Fibroblast of peridontal ligament (primary cell): ENCODE measurements at regions not wholly inside any gene's neighbourhood (a gene's known extent, or its start where the extent isn't known, plus 50 kb on each side); places are given as distances from the start of the nearest gene placed in this dataset.
"Not testable (repeated sequence)": the region's sequence is repeated elsewhere in the genome, so short reads cannot be mapped to it uniquely, and the experiment has no call there.

ENCODE experiments used
- DNase-seq: peaks from one replicate; pipeline ENCODE4 v3.0.0-alpha.2; 2010; ENCODE audit errors: extremely low read depth

DNA sequence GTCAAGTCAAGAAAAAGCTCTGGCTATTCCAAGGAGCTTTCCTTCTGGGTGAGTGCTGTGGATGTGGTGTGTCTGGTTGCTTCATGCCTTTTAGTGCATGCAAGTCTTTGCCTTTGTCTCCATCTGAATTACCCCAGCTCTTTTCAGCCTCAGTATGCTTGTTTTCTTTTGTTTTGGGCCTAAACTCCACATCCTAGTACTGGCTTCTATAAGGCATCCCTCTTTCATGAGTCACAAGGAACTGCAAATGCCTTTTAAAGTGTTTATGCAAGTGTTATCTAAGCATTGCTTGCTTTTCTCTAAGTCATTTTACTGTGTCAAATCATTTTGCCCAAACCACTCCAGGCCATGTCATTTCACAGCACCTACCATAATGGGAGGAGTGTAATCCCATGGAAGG is 132.1 kb downstream of the PLCE1 start:
- peak; percentile 90 for DNase-seq

DNA sequence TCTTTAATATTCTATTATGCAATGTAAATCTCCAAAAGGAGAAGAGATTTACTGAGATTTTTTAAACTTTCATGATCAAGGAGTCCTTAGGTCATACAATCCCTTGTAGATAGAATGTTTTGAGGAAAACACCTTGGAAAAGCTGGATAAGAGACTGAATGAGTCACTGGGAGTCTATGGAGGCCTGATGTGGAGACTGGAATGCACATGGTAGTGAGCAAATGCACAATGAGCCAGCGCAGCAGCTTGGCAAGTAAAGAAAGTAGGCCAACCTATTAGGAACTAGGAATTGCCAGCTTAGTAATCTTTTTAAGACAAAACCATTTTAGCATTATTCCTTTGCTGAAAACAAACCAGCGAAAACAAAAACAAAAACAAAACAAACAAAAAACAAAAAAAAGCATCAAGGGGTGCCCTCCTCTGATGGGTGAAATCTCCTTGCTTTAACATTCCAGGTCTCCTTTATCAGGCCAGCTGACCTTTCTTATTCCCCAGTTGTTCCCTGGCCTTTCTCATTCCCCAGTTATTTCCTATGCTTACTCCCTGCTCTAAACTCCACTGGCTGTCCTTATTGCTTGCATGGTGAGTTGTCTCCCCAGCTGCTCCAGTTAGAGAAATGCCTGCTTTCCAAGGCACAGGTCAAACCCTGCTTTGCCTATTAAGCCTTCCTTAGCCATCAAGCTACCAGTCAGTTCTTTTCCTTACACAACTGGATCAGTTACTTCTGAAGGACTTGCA is 135.8 kb downstream of the PLCE1 start:
- peak; percentile 89 for DNase-seq

DNA sequence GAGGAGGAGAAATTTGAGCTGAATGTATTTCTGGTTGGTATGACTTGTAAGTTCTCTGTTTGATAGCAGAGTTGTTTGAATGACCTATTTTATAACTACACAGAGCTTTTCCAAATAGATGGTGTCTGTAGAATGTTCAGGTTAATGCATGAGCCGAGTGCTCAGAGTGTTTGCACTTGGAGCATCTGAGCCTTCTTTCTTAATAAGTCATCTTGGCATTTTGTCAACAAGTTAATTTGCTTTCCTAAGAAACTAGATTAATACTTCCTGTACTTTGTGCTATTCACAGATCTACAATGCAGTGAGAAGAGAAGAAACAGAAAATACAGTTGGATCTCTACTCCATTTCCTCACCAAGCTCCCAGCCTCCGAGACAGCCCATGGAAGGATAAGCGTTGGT is 138.2 kb downstream of the PLCE1 start:
- DNase-seq, result peak; percentile 62

DNA sequence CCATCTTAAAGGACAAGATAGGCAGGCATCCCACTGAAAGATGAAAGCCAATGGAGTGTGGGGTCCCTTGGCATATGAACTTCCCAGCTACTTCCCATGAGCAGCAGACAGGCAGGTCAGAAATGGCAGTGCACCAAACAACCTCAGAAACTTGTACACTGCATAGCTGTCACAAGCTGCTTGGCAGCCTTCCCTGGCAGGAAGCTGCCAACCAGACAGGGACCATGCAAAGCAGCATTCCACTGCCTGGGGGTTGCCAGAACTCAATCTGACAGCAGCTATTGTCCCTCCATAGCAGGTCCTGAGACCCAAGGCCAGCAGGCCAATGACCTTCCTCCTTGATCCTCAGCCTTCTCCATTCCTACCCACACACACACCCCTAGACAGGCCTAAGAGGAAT is 139.5 kb downstream of the PLCE1 start:
- no peak for DNase-seq

DNA sequence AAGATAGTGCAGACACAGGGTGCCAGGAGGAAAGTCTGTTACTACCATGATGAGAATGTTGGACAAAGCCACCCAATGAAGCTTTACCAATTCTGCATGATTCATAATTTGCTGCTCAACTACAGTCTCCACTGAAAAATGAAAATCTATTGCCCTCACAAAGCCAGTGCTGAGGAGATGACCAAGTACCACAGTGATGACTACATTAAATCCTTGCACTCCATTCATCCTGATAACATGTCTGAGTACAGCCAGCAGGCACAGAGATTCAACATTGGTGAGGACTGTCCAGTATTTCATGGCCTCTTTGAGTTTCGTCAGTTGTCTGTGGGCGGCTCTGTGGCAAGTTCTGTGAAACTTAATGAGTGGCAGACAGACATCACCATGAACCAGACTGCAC is 144.0 kb downstream of the PLCE1 start:
- peak; percentile 16 for DNase-seq

DNA sequence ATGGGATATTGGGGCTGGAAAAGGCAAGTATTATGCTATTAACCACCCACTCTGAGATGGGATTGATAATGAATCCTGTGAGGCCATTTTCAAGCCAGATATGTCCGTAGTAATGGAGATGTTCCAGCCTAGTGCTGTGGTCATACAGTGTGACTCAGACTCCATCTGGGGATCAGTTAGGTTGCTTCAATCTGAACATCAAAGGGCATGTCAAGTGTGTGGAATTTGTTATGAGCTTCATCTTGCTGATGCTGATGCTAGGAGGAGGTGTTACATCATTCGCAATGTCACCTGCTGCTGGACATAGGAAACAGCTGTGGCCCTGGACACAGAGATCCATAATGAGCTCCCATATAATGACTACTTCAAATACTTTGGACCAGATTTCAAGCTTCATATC is 144.7 kb downstream of the PLCE1 start:
- peak; percentile 40 for DNase-seq

DNA sequence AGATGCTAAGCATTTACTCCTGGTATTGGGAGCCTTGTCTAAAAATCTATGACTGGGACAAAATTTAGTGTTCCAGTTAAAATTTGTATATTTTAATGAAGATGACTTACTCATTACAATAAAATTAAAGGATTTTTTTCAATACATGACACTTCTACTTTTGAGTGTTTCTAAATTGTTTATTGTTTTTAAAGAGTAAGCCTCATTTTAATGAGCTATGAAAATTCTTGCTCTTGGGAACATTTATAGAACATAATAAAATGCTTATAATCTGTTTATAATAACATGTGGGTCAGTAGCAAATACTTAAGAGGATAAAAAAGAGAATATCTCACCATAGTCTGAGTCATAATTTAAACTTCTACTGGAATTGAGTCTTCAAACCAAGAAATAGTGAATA is 149.5 kb downstream of the PLCE1 start:
- DNase-seq, result no peak

DNA sequence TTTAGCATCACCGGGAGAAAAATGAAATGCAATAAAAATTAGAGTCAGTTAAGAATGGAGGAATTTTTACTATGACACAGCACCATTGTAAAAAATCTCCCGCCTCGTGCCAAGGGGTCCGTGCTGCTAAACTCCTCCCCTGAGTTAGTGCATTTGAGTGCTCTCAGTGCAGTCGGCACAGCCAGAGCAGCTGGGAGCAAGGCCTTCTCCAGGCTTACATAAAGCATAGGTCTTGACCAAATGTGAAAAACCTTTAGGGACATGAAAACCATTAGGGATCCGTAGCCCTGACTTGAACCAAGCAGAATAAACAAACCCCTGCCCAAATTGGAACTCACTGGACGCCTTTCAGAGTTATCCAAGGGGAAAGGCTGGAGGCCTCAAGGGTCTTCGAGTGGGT is 152.6 kb downstream of the PLCE1 start:
- no peak for DNase-seq

DNA sequence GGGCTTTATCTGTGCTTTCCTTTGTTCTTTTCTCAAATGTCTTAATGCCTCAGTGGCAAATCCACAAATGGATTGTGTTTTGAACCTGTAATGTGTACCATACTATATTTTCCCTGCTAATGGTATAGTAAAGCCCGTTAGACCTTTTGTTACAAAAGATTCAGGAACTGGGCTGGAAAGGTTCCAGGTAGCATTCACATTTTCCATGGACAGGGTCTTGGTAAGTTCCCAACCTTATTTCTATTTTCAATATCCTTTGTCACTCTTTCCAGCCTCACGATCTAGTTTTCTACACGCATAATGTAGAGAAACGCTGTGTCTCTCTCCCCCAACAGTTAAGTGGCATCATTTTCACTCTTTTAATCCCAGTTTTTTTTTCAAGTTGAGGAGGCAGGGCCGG is 153.0 kb downstream of the PLCE1 start:
- DNase-seq, result no peak

DNA sequence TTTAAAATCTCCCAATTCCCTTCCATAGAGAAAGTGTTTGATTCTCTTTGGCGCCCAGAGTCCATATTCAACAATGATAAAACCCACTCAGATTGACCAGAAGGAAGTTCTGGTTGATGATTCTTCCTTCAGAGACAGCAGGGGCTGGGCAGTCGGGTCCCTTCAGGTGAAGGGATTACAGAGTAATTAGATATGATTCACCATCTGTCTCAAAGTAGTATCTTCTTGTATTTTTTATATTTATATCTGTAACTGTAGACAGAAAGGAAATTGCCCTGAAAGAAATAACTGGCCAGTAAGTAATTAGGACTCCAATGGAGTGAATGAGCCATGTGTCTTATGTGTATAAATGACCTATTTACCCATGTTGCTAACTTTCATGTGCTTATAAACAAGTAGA is 156.0 kb downstream of the PLCE1 start:
- DNase-seq, result no peak

DNA sequence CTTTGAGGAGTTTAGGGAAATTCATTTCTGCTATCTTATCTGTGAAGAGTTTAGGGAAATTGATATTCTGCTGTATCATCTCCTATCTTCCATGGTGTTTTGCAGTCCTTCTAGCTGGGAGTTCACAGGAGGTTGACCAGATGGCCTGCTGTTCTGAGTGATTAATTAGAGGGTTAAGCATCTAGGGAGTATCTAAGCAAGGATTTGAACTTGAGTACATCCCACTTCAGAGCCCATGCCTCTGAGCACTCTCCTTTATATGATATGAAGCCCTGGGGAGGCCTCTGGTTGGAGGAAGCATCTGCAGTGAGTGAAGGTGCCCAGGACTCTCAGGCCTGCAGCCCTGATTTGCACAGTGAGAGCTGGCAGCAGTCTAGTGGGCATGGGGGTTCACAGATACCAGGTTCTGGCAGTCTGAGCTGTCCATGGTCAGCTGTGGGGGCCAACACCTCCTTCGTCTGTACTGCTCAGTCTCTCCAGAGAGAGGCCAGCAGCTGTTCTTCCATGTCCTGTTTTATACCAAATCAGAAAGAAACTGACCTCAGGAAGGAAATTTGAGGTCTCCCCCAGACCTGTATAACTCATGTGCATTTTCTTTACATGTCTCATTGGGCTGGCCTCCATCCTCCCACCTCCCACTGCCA is 156.9 kb downstream of the PLCE1 start:
- no peak for DNase-seq

DNA sequence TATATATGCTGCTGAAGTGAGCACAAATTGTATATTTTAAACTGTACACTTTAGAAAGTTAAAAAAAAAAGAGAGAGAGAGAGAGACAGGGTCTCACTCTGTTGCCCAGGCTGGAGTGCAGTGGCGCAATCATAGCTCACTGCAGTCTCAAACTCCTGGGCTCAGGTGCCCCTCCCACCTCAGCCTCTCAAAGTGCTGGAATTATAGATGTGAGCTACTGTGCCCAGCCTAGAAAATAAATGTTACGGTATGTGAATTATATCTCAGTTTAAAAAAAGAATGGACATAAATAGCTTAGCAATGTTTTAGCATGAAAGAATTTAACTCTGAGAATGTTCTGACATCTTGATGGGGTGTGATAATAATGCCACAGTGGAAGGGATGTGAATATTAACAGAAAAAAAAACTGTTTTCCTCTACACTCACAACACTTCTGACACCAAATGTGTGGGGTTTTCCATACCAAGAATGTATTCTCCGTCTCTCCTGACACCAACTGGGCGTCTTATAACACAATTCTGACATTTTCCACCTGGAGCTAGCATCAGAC is 162.1 kb downstream of the PLCE1 start:
- no peak for DNase-seq

DNA sequence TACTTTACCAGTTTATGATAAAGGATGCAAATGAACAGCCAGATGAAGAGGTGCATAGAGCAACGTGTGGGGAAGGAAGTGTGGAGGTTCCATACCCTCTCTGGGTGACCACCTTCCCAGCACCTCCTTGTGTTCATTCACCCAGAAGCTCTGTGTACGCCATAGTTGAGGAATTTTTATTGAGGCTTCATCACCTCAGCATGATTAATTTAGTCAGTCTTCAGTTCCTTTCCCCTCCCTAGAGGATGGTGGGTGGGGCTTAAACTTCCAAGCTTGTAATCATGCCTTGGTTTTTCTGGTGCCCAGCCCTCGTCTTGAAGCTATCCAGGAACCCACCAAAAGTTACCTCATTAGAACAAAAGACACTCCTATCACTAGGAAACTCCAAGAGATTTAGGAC is 162.7 kb downstream of the PLCE1 start:
- DNase-seq, result no peak

DNA sequence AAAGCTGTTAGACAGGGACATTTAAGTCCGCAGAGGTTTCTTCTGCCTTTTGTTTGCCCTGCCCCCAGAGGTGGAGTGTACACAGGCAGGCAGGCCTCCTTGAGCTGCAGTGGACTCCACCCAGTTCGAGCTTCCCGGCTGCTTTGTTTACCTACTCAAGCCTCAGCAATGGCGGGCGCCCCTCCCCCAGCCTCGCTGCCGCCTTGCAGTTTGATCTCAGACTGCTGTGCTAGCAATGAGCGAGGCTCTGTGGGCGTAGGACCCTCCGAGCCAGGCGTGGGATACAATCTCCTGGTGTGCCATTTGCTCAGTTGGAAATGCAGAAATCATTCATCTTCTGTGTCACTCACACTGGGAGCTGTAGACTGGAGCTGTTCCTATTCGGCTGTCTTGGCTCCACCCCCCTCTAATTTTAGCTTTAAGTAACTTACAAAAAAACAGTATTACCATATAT is 171.5 kb downstream of the PLCE1 start:
- not testable (repeated sequence) for DNase-seq

DNA sequence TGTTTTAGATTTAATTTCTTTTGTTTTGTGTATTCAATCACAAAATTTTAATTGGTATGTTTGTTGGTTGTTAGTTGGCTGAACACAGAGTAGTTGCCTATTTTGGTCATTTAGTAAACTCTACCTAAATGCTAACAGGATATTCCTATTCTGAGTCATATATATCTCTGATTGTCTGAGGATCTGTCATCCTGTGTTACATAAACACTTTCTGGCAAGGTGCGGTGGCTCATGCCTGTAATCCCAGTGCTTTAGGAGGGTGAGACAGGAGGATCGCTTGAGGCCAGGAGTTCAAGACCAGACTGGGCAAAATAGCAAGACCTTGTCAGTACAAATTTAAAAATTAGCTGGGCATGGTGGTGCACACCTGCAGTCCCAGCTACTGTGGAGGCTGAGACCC is 178.6 kb downstream of the PLCE1 start:
- no peak for DNase-seq

DNA sequence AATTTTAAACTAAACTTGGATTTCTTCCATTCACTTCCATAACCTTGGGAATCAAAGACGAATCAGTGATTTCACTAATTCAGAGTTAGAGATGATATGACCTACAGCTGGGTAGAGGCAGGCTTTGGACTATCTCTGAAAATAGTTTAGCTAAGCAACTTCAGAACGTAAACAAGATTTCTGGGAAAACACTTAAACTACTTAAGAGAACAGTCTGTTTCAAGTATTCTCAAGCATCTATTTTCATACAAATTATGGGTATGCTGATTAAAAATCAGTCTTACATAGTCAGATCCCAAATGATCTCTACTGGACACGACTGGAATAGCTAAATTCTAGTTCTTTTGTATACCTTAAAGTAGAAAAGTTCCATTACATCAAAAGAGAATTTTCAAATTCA is 179.9 kb downstream of the PLCE1 start:
- DNase-seq, result no peak

DNA sequence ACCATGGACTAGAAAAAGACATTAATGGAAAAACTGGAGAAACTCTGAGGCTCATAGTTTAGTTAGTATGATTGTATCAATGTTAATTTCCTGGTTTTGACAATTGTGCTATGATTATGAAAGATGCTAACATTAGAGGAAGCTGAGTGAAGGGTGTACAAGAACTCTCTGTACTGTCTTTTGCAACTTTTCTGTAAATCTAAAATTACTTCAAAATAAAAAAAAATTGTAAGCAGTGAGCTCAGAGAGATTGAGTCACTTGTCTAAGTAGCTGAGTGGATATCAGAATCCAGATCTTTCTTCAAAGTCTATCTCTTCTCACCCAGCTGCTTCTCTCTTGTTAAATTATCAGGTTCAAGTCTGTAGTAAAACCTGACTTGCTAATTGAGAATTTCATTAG is 181.1 kb downstream of the PLCE1 start:
- DNase-seq, result peak; percentile 22

DNA sequence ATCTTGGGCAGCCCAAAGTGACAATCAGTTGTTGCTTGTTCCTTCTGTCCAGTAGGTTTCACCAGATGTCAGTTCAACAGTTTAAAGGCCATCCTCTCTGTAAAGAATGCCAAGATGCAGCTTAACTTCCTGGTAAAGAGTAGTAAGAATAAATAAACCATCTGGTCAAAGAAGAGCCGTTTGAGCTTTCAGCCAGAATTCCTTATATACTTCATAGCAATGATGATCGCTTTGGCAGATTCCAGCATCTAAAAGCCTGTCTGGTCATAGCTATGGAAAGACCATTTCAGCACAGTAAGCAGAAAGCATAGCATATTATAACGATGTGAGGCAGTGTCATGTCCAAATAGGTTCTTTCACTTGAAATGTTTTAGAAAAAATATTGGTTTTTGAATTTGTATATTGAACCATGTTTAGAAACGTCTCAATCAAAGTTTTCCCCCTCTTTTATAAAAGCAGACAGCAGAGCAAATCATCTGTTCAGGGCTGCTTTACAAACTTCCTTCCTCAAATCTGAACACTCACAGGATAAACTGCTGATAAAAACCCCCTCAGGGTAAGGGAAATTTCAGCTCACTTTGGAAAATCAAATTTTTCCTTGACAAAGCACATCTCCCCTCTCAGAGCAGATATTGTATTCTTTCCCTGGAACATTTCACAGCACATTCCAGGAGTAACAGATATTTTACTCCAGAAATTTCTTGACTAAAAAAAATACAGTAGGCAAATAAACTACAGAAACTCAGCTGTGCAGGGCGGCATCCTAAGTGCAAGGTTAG is 184.1 kb downstream of the NOC3L start:
- DNase-seq, result peak; percentile 51

DNA sequence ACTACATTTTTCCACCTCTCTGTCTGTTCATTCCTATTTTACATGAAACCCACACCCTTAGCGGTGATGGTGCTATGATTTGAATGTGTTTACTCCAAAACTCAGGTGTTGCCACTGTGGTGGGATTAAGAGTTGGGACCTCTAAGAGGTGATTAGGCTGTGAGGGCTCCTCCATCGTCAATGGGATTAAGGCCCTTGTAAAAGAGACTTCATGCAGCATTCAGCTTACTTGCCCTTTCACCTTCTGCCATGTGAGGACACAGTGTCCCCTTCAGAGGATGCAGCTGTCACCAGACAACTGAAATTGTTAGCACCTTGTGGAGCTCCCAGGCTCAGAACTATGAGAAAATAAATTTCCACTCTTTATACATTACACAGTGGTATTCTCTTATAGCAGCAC is 182.2 kb downstream of the NOC3L start:
- DNase-seq, result no peak

DNA sequence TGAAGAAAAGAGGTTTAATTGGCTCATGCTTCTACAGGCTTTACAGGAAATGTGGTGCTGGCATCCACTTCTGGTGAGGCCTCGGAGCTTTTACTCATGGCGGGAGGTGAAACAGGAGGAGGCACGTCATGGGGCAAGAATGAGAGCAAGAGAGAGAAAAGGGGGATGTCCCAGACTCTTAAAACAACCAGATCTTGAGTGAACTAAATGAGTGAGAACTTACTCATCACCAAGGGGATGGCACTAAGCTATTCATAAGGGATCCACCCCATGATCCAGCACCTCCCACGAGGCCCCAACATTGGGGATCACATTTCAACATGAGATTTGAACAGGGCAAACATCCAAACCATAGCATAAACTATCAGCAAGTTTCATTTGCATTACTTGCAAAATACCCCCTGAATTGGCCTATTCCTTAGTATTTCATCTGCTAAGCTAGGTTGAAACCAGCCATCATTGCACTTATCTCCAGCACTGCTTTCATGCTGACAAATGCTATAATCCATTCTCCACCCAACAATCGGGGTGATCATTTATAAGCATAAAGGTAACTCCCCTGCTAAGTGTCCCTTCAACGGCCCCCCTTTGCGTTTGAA is 179.0 kb downstream of the NOC3L start:
- DNase-seq, result peak; percentile 99

DNA sequence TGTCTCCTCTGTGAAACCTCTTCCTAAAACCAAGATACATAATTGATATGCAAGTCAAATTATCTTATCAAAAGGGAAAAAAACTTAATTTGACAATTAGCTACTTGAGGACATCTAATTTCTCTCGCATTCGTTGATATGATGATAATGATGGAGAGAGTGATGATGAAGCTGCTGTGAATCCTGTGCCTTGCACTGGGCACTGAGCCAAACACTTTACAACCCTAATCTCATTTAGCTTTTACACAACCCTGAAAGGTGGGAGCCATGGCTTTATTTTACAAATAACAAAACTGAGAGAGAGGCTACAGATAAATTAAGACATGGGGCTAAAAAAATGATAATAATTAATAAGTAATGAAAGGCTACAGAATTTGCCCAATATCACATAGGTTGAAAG is 176.0 kb downstream of the NOC3L start:
- DNase-seq, result no peak

DNA sequence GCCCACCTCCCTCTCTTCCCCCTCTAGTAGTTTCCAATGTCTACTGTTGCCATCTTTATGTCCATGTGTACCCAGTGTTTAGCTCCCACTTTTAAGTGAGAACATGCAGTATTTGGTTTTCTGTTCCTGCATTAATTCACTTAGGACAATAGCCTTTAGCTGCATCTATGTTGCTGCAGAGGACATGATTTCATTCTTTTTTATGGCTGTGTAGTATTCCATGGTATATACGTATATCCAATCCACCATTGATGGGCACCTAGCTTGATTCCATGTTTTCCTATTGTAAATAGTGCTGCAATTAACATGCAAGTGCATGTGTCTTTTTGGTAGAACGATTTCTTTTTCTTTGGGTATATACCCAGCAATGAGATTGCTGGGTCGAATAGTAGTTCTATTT is 170.4 kb downstream of the NOC3L start:
- DNase-seq, result no peak
